ENCODE measurements at regions not wholly inside any gene's neighbourhood (a gene's known extent, or its start where the extent isn't known, plus 50 kb on each side); places are given as distances from the start of the nearest gene placed in this dataset.

- Histone ChIP-seq H3K27me3 (ENCODE audit: low read length) (no peaks in the 10 kb centered on the region), H3K79me2 (ENCODE audit: low read length) (no peaks in the 10 kb centered on the region), H3K9me2 (replicated peaks; ENCODE audit: low read length) (no peaks in the 10 kb centered on the region), H3K36me3 (ENCODE audit: low read depth, low read length) (no peaks in the 10 kb centered on the region), H3K27ac (ENCODE audit: low read length) (no peak overlapping the region), H3K4me2 (ENCODE audit: low read length) (no peak overlapping the region), H3K9ac (ENCODE audit: low read length) (no peak overlapping the region), H3K4me1 (ENCODE audit: insufficient read depth, low read length) (no peaks in the 10 kb centered on the region), H3K4me3 (ENCODE audit: low read length) (no peak overlapping the region), H3F3A (ENCODE audit: low read length, unreplicated experiment) (no peaks in the 10 kb centered on the region), H4K20me1 (ENCODE audit: low read length) (no peaks in the 10 kb centered on the region), H2AFZ (ENCODE audit: low read length) (no peak overlapping the region), H3K9me3 (ENCODE audit: low read length) (no peaks in the 10 kb centered on the region)
- POLR2A ChIA-PET (ENCODE audit: unreplicated experiment): no interaction called here
- no peak for ATAC-seq
- intact Hi-C loops (cut with micrococcal nuclease): no loop called here
- TF ChIP-seq, protein P1, sequence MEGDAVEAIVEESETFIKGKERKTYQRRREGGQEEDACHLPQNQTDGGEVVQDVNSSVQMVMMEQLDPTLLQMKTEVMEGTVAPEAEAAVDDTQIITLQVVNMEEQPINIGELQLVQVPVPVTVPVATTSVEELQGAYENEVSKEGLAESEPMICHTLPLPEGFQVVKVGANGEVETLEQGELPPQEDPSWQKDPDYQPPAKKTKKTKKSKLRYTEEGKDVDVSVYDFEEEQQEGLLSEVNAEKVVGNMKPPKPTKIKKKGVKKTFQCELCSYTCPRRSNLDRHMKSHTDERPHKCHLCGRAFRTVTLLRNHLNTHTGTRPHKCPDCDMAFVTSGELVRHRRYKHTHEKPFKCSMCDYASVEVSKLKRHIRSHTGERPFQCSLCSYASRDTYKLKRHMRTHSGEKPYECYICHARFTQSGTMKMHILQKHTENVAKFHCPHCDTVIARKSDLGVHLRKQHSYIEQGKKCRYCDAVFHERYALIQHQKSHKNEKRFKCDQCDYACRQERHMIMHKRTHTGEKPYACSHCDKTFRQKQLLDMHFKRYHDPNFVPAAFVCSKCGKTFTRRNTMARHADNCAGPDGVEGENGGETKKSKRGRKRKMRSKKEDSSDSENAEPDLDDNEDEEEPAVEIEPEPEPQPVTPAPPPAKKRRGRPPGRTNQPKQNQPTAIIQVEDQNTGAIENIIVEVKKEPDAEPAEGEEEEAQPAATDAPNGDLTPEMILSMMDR (conservative IDR thresholded peaks at IDR 0.05; ENCODE audit: low read depth, low read length): no peak
- TF ChIP-seq EZH2 (IDR thresholded peaks at IDR 0.05; ENCODE audit: low read length, unreplicated experiment): no peak
- no TSS peak for BruUV-seq (replicated peaks)
- CTCF ChIA-PET: no interaction called here
- no peak for DNase-seq
Observed at GRCh38 chr6:92270365-92270764, 1149.0 kb downstream of the EPHA7 start.

DNA sequence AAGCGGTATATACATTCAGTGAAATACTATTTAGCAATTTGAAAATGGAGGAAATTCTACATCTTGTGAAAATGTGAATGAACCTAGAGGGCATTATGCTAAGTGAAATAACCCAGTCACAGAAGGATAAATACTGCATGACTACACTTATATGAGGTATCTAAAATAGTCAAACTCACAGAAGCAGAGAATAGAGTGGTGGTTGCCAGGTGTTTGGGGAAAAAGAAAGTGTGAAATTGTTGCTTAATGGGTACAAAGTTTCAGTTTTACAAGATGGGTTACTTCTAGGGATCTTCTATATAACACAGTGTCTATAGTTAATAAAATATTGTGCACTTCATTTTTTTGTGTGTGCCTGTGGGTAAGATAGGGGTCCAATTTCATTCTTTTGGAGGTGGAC is 1152.0 kb downstream of the EPHA7 start:
- H3K36me3 ChIP-seq (ENCODE audit: low read depth, low read length): no peaks in the 10 kb centered on the region
- no peaks in the 10 kb centered on the region for H3K79me2 ChIP-seq (ENCODE audit: low read length)
- H3K4me2 ChIP-seq (ENCODE audit: low read length): no peak overlapping the region
- H3K27me3 ChIP-seq (ENCODE audit: low read length): no peaks in the 10 kb centered on the region
- no peaks in the 10 kb centered on the region for H3K9me3 ChIP-seq (ENCODE audit: low read length)
- DNase-seq: no peak
- no peak overlapping the region for H3K4me3 ChIP-seq (ENCODE audit: low read length)
- TF ChIP-seq, protein P1 (conservative IDR thresholded peaks at IDR 0.05; ENCODE audit: low read depth, low read length): no peak
- no peak for TF ChIP-seq EZH2phosphoT487 (IDR thresholded peaks at IDR 0.05; ENCODE audit: borderline replicate concordance, low read length)
- no peak for TF ChIP-seq EZH2 (IDR thresholded peaks at IDR 0.05; ENCODE audit: low read length, unreplicated experiment)
- no peak overlapping the region for H3K9ac ChIP-seq (ENCODE audit: low read length)
- intact Hi-C loops (cut with micrococcal nuclease): no loop called here
- ChIA-PET POLR2A (ENCODE audit: unreplicated experiment) (no interaction called here), CTCF (no interaction called here)
- no peak overlapping the region for H2AFZ ChIP-seq (ENCODE audit: low read length)
- no peaks in the 10 kb centered on the region for H3F3A ChIP-seq (ENCODE audit: low read length, unreplicated experiment)
- ATAC-seq: no peak
- no peaks in the 10 kb centered on the region for H3K4me1 ChIP-seq (ENCODE audit: insufficient read depth, low read length)
- H3K9me2 ChIP-seq (replicated peaks; ENCODE audit: low read length): no peaks in the 10 kb centered on the region
- no peaks in the 10 kb centered on the region for H4K20me1 ChIP-seq (ENCODE audit: low read length)
- BruUV-seq (replicated peaks): no TSS peak
- H3K27ac ChIP-seq (ENCODE audit: low read length): no peak overlapping the region

GRCh38 chr6:92263864-92264263 is 1155.5 kb downstream of the EPHA7 start:
- POLR2A ChIA-PET (ENCODE audit: unreplicated experiment): no interaction called here
- TF ChIP-seq EZH2 (IDR thresholded peaks at IDR 0.05; ENCODE audit: low read length, unreplicated experiment): no peak
- TF ChIP-seq, protein P1 (conservative IDR thresholded peaks at IDR 0.05; ENCODE audit: low read depth, low read length): no peak
- TF ChIP-seq EZH2phosphoT487 (IDR thresholded peaks at IDR 0.05; ENCODE audit: borderline replicate concordance, low read length): no peak
- H3K9me3 ChIP-seq (ENCODE audit: low read length): no peaks in the 10 kb centered on the region
- no peak for ATAC-seq
- no peak for DNase-seq
- H2AFZ ChIP-seq (ENCODE audit: low read length): no peak overlapping the region
- no peaks in the 10 kb centered on the region for H3K27me3 ChIP-seq (ENCODE audit: low read length)
- no peak overlapping the region for H3K27ac ChIP-seq (ENCODE audit: low read length)
- intact Hi-C loops (cut with micrococcal nuclease): no loop called here
- BruUV-seq (replicated peaks): no TSS peak
- H3F3A ChIP-seq (ENCODE audit: low read length, unreplicated experiment): no peaks in the 10 kb centered on the region
- H3K9me2 ChIP-seq (replicated peaks; ENCODE audit: low read length): no peaks in the 10 kb centered on the region
- H3K79me2 ChIP-seq (ENCODE audit: low read length): no peaks in the 10 kb centered on the region
- H3K4me2 ChIP-seq (ENCODE audit: low read length): no peak overlapping the region
- H3K4me3 ChIP-seq (ENCODE audit: low read length): no peak overlapping the region
- H4K20me1 ChIP-seq (ENCODE audit: low read length): no peaks in the 10 kb centered on the region
- CTCF ChIA-PET: no interaction called here
- H3K4me1 ChIP-seq (ENCODE audit: insufficient read depth, low read length): no peaks in the 10 kb centered on the region
- H3K36me3 ChIP-seq (ENCODE audit: low read depth, low read length): no peaks in the 10 kb centered on the region
- H3K9ac ChIP-seq (ENCODE audit: low read length): no peak overlapping the region

Measured in PC-3 (cell line).